Calu3 (cell line): ENCODE measurements at regions not wholly inside any gene's neighbourhood (a gene's known extent, or its start where the extent isn't known, plus 50 kb on each side); places are given as distances from the start of the nearest gene placed in this dataset.

Experiments
- BruUV-seq: library from RNA; stranded (reverse); fragments of 400-500 nt; replicated peaks from 2 replicates; lab custom pipeline; 2021; lab: Mats Ljungman, UMichigan
- CTCF ChIA-PET: fragments of 300-600 bp; sonication (Branson Sonifier 250); formaldehyde crosslinking; loops from one replicate; lab custom pipeline; 2022; ENCODE audit warnings: antibody characterized with exemption; lab: Charles Lee
- DNase-seq: peaks from one replicate; pipeline ENCODE4 v3.0.0; 2022
- H3K27ac Mint-ChIP-seq: one replicate; pipeline ENCODE4 v1.8.0; 2022; ENCODE audit warnings: mixed read lengths; ENCODE audit not compliant: unreplicated experiment
- H3K27me3 Mint-ChIP-seq: one replicate; pipeline ENCODE4 v1.8.0; 2022; ENCODE audit warnings: mixed read lengths; ENCODE audit not compliant: unreplicated experiment
- H3K36me3 Mint-ChIP-seq: one replicate; pipeline ENCODE4 v1.8.0; 2022; ENCODE audit warnings: mild to moderate bottlenecking, moderate library complexity, mixed read lengths; ENCODE audit not compliant: insufficient read depth, unreplicated experiment
- H3K4me1 Mint-ChIP-seq: one replicate; pipeline ENCODE4 v1.8.0; 2022; ENCODE audit warnings: mild to moderate bottlenecking, low read depth, mixed read lengths; ENCODE audit not compliant: unreplicated experiment
- H3K4me3 Mint-ChIP-seq: one replicate; pipeline ENCODE4 v1.8.0; 2022; ENCODE audit warnings: mild to moderate bottlenecking, low read depth, moderate library complexity, mixed read lengths; ENCODE audit not compliant: unreplicated experiment
- H3K9me3 Mint-ChIP-seq: one replicate; pipeline ENCODE4 v1.8.0; 2022; ENCODE audit warnings: low read depth, mixed read lengths; ENCODE audit not compliant: unreplicated experiment
- CTCF ChIP-seq: fragments of 200-600 bp; IDR thresholded peaks from one replicate; pipeline ENCODE4 v1.8.0; 2022; ENCODE audit warnings: antibody characterized with exemption; ENCODE audit not compliant: unreplicated experiment
- intact Hi-C: fragments of 100-400 bp; cut with micrococcal nuclease; formaldehyde crosslinking; loops from one replicate; pipeline ENCODE4 v1.10.0; 2022; ENCODE audit not compliant: unreplicated experiment

DNA sequence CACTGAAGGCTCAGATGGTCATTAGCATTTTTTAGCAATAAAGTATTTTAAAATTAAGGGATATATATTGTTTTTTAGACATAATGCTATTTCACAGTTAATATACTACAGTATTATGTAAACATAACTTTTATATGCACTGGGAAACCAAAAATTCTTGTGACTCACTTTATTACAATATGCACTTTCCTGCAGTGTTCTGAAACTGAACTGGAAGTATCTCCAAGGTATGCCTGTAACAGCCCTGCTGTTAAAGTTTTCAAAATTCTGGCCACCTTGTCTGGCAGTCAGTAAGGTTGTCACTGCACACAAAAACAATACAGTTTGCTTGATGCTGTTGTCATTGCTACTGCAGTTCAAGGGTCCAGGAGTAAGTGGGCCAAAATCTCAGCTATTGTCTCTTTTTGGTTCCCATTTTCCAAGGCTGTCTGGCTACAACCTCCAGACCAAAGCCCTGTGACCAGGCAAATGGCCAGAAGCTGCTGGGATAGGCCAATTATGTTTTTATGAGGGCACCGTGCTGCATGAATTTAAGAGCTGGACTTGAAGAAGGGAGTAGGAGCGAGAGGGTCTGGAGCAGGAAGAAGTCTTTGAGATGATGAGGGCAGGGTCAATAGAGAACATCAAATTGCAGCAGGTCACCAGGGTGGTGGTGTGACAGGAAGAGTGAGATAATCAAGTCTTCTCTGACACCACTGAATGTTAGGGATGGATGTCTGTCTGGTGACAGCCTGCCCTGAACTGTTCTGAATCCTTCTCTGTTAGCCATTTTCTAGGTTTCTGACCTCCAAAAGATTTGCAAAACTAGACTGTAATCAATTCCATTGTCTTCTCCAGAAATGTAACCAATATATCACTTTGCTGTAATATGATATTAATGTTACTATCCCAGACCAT lies 82.3 kb upstream of the CACHD1 start:
- CTCF ChIA-PET: no interaction called here
- no peak overlapping the region for H3K4me3 Mint-ChIP-seq
- H3K27me3 Mint-ChIP-seq: peaks cover 13% of the 10 kb centered on the region
- no peak for DNase-seq
- H3K27ac Mint-ChIP-seq: no peak overlapping the region
- H3K4me1 Mint-ChIP-seq: no peaks in the 10 kb centered on the region
- H3K9me3 Mint-ChIP-seq: no peaks in the 10 kb centered on the region
- no peak for TF ChIP-seq CTCF
- intact Hi-C loops: no loop called here
- BruUV-seq: no TSS peak
- no peaks in the 10 kb centered on the region for H3K36me3 Mint-ChIP-seq

DNA sequence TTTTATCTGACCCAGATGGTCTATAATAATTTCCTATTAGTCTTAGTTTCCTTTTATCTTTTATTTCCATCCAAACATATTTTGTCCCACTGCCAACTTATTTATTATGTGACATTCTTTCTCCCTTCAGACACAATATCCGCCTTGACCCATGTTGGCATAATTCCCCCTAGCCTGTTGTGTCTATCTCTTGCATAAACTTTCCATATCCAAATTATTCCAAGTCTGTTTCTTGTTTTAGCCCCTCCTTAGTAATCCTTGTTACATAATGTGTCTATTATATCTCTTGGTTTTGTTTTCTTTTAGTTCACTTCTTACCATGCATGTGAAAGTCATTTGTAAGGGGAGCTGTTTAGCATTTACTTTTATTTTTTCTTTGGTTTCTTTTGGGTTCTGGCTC lies 81.6 kb upstream of the CACHD1 start:
- H3K4me3 Mint-ChIP-seq: no peak overlapping the region

GRCh38 chr1:64392109-64392508 lies 77.8 kb upstream of the CACHD1 start:
- no TSS peak for BruUV-seq
- no peak for DNase-seq
- no peaks in the 10 kb centered on the region for H3K9me3 Mint-ChIP-seq
- no peaks in the 10 kb centered on the region for H3K36me3 Mint-ChIP-seq
- no peak overlapping the region for H3K4me3 Mint-ChIP-seq
- no peak overlapping the region for H3K27ac Mint-ChIP-seq
- no peaks in the 10 kb centered on the region for H3K4me1 Mint-ChIP-seq
- no peak for TF ChIP-seq CTCF
- intact Hi-C loops: no loop called here
- CTCF ChIA-PET: no interaction called here
- H3K27me3 Mint-ChIP-seq: peaks cover 13% of the 10 kb centered on the region

More for the DNA sequence above, 81.6 kb upstream of the CACHD1 start:
- no peaks in the 10 kb centered on the region for H3K36me3 Mint-ChIP-seq
- H3K27me3 Mint-ChIP-seq: peaks cover 13% of the 10 kb centered on the region
- no peak overlapping the region for H3K27ac Mint-ChIP-seq
- H3K9me3 Mint-ChIP-seq: no peaks in the 10 kb centered on the region
- DNase-seq: no peak
- BruUV-seq: no TSS peak
- H3K4me1 Mint-ChIP-seq: no peaks in the 10 kb centered on the region
- intact Hi-C loops: no loop called here
- no peak for TF ChIP-seq CTCF
- CTCF ChIA-PET: no interaction called here

DNA sequence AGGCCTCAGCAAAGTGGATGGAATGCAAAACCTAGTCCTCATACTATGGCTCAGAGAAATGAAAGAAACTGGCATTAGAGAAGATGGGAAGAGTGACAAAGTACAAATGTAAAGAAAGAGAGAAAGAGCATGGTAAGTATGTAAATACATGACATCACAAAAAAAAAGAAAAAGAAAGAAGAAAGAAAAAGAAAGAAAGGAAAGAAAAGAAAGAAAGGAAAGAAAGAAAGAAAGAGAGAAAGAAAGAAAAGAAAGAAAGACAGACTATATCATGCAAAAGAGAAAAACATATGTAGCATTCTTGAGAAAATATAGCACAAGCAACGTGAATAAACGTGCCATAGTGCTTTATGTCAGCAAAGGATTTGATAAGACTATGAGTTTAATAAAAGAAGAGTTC lies 76.1 kb upstream of the CACHD1 start:
- intact Hi-C loops: no loop called here
- Mint-ChIP-seq H3K9me3 (no peaks in the 10 kb centered on the region), H3K4me1 (no peaks in the 10 kb centered on the region), H3K4me3 (no peak overlapping the region), H3K27ac (no peak overlapping the region), H3K36me3 (no peaks in the 10 kb centered on the region), H3K27me3 (peaks cover 3% of the 10 kb centered on the region)
- DNase-seq: no peak
- BruUV-seq: no TSS peak
- CTCF ChIA-PET: no interaction called here
- no peak for TF ChIP-seq CTCF
